Suppressor macrophage (primary cell): ENCODE measurements at regions not wholly inside any gene's neighbourhood (a gene's known extent, or its start where the extent isn't known, plus 50 kb on each side); places are given as distances from the start of the nearest gene placed in this dataset.

Source experiments
- DNase-seq, 4 experiments: peaks; one replicate each; pipeline ENCODE4 v3.0.0-alpha.2; 2020 to 2022

GRCh38 chr2:14301331-14301730, 331.2 kb upstream of the LRATD1 start:
- no peak for DNase-seq

- DNase-seq: no peak
Measured at GRCh38 chr2:14303366-14304115, 329.0 kb upstream of the LRATD1 start.

- DNase-seq: no peak
Measured at GRCh38 chr2:14304326-14304725, 328.2 kb upstream of the LRATD1 start.

- no peak for DNase-seq
Measured at GRCh38 chr2:14306268-14306861, 326.2 kb upstream of the LRATD1 start.

GRCh38 chr2:14313341-14313740, 319.2 kb upstream of the LRATD1 start:
- DNase-seq: no peak

GRCh38 chr2:14316594-14316993, 315.9 kb upstream of the LRATD1 start:
- DNase-seq: no peak

GRCh38 chr2:14321357-14321756, 311.2 kb upstream of the LRATD1 start:
- no peak for DNase-seq

GRCh38 chr2:14322306-14322705, 310.2 kb upstream of the LRATD1 start:
- DNase-seq: no peak

- no peak for DNase-seq
Measured at GRCh38 chr2:14324308-14324707, 308.2 kb upstream of the LRATD1 start.

GRCh38 chr2:14330884-14331283, 301.6 kb upstream of the LRATD1 start:
- no peak for DNase-seq

- no peak for DNase-seq
Measured at GRCh38 chr2:14336759-14337382, 295.6 kb upstream of the LRATD1 start.

- no peak for DNase-seq
Measured at GRCh38 chr2:14340703-14341102, 291.8 kb upstream of the LRATD1 start.

- no peak for DNase-seq
Measured at GRCh38 chr2:14342313-14342712, 290.2 kb upstream of the LRATD1 start.

- no peak for DNase-seq
Measured at GRCh38 chr2:14344355-14344754, 288.2 kb upstream of the LRATD1 start.

- DNase-seq: no peak
Measured at GRCh38 chr2:14348247-14348646, 284.3 kb upstream of the LRATD1 start.

GRCh38 chr2:14350856-14351255, 281.7 kb upstream of the LRATD1 start:
- no peak for DNase-seq

GRCh38 chr2:14352067-14352466, 280.4 kb upstream of the LRATD1 start:
- DNase-seq: no peak

- no peak for DNase-seq
Measured at GRCh38 chr2:14354231-14354630, 278.3 kb upstream of the LRATD1 start.

- no peak for DNase-seq
Measured at GRCh38 chr2:14355102-14355501, 277.4 kb upstream of the LRATD1 start.

- no peak for DNase-seq
Measured at GRCh38 chr2:14358339-14358738, 274.2 kb upstream of the LRATD1 start.

- no peak for DNase-seq
Measured at GRCh38 chr2:14358774-14359173, 273.7 kb upstream of the LRATD1 start.

GRCh38 chr2:14363137-14363536, 269.4 kb upstream of the LRATD1 start:
- no peak for DNase-seq

- DNase-seq: no peak
Measured at GRCh38 chr2:14363976-14364375, 268.5 kb upstream of the LRATD1 start.

GRCh38 chr2:14364471-14364870, 268.0 kb upstream of the LRATD1 start:
- no peak for DNase-seq
